ENCODE measurements at regions not wholly inside any gene's neighbourhood (a gene's known extent, or its start where the extent isn't known, plus 50 kb on each side); places are given as distances from the start of the nearest gene placed in this dataset.
"Not testable (repeated sequence)": the region's sequence is repeated elsewhere in the genome, so short reads cannot be mapped to it uniquely, and the experiment has no call there.

DNA sequence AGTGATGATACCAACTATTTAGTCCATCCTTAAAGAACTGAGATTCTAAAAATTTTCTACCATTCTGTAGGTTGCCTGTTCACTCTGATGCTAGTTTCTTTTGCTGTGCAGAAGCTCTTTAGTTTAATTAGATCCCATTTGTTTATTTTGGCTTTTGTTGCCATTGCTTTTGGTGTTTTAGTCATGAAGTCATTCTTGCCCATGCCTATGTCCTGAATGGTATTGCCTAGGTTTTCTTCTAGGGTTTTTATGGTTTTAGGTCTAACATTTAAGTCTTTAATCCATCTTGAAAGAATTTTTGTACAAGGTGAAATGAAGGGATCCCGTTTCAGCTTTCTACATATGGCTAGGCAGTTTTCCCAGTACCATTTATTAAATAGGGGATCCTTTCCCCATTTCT is 63.9 kb upstream of the TNFSF4 start:
- TF ChIP-seq, protein P1, sequence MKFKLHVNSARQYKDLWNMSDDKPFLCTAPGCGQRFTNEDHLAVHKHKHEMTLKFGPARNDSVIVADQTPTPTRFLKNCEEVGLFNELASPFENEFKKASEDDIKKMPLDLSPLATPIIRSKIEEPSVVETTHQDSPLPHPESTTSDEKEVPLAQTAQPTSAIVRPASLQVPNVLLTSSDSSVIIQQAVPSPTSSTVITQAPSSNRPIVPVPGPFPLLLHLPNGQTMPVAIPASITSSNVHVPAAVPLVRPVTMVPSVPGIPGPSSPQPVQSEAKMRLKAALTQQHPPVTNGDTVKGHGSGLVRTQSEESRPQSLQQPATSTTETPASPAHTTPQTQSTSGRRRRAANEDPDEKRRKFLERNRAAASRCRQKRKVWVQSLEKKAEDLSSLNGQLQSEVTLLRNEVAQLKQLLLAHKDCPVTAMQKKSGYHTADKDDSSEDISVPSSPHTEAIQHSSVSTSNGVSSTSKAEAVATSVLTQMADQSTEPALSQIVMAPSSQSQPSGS (CRISPR knock-in tag; IDR thresholded peaks at IDR 0.05; ENCODE audit: borderline replicate concordance, low read depth), result not testable (repeated sequence)
- TF ChIP-seq FOXJ3 (CRISPR knock-in tag; IDR thresholded peaks at IDR 0.05; ENCODE audit: borderline replicate concordance), result not testable (repeated sequence)

All from WTC11 (cell line).